HEK293 (cell line): ENCODE measurements at regions not wholly inside any gene's neighbourhood (a gene's known extent, or its start where the extent isn't known, plus 50 kb on each side); places are given as distances from the start of the nearest gene placed in this dataset.

ENCODE experiments used
- CTCF ChIA-PET: fragments of 350-600 bp; formaldehyde crosslinking; extraction: SDS; loops from one replicate; lab custom pipeline; 2021; ENCODE audit warnings: antibody characterized with exemption; lab: Yijun Ruan, JAX
- POLR2A ChIA-PET: fragments of 300-600 bp; formaldehyde crosslinking; extraction: SDS; loops from one replicate; lab custom pipeline; 2020; ENCODE audit warnings: antibody characterized with exemption, inconsistent platforms; lab: Yijun Ruan, JAX
- H3K27ac ChIP-seq: fragments of 200-500 bp; sonication (Bioruptor generic); 2 replicates; pipeline ENCODE4 v1.5.1; 2014; ENCODE audit warnings: low read depth, low read length, control low read depth, inconsistent platforms; ENCODE audit errors: extremely low read depth
- H3K36me3 ChIP-seq, 2 experiments: fragments of 200-500 bp in 1 of 2; sonication (Bioruptor generic) in 1 of 2; 1 replicate in 1 of 2; 2 replicates in 1 of 2; pipeline ENCODE4 v1.5.1; 2014 to 2017; ENCODE audit warnings: inconsistent platforms in 2 of 2, low read length in 2 of 2; ENCODE audit not compliant: control insufficient read depth in 2 of 2, insufficient read depth in 1 of 2
- H3K4me1 ChIP-seq: fragments of 200-500 bp; sonication (Bioruptor generic); 2 replicates; pipeline ENCODE4 v1.5.1; 2014; ENCODE audit warnings: mild to moderate bottlenecking, low read length, inconsistent platforms; ENCODE audit not compliant: control insufficient read depth, insufficient read depth
- H3K4me3 ChIP-seq: 2 replicates; pipeline ENCODE4 v1.5.1; 2011; ENCODE audit warnings: low read depth, mild to moderate bottlenecking, control low read depth, low read length, moderate library complexity
- H3K9me3 ChIP-seq: fragments of 200-500 bp; sonication (Bioruptor generic); 2 replicates; pipeline ENCODE4 v1.5.1; 2014; ENCODE audit warnings: low read depth, low read length, inconsistent platforms; ENCODE audit not compliant: control insufficient read depth, insufficient read depth
- HOXC10 ChIP-seq: sonication (generic); formaldehyde crosslinking; IDR thresholded peaks from 2 replicates; pipeline ENCODE4 v1.8.1; 2023; ENCODE audit warnings: mild to moderate bottlenecking, missing genetic modification reagents
- PRDM1 ChIP-seq: fragments of 450-650 bp; formaldehyde crosslinking; IDR thresholded peaks from 2 replicates; pipeline ENCODE4; 2016; ENCODE audit warnings: missing biosample characterization, missing genetic modification characterization
- PRDM10 ChIP-seq: fragments of 450-650 bp; formaldehyde crosslinking; IDR thresholded peaks from 2 replicates; pipeline ENCODE4 v1.5.1; 2016; ENCODE audit warnings: missing biosample characterization, missing genetic modification characterization
- REPIN1 ChIP-seq: fragments of 450-650 bp; formaldehyde crosslinking; IDR thresholded peaks from 2 replicates; pipeline ENCODE4 v1.5.1; 2017; ENCODE audit warnings: missing biosample characterization, missing genetic modification characterization, low read depth
- SALL2 ChIP-seq: fragments of 450-650 bp; formaldehyde crosslinking; IDR thresholded peaks from 2 replicates; pipeline ENCODE4 v1.5.0; 2017; ENCODE audit warnings: missing biosample characterization, mild to moderate bottlenecking, missing genetic modification characterization, borderline replicate concordance
- TCF7L2 ChIP-seq: IDR thresholded peaks from 2 replicates; pipeline ENCODE4 v1.6.1; 2011; ENCODE audit warnings: low read depth, mild to moderate bottlenecking, inconsistent platforms, low read length, moderate library complexity, borderline replicate concordance
- ZFHX2 ChIP-seq: fragments of 450-650 bp; formaldehyde crosslinking; conservative IDR thresholded peaks from 2 replicates; pipeline ENCODE4 v1.5.1; 2016; ENCODE audit warnings: missing biosample characterization, missing genetic modification characterization
- ZNF133 ChIP-seq: fragments of 450-650 bp; formaldehyde crosslinking; IDR thresholded peaks from 2 replicates; pipeline ENCODE4 v1.5.1; 2016; ENCODE audit warnings: missing biosample characterization, missing genetic modification characterization
- ZNF16 ChIP-seq: fragments of 450-650 bp; formaldehyde crosslinking; IDR thresholded peaks from 2 replicates; pipeline ENCODE4 v1.5.1; 2016; ENCODE audit warnings: low read depth, missing biosample characterization, missing genetic modification characterization
- ZNF292 ChIP-seq: fragments of 450-650 bp; formaldehyde crosslinking; IDR thresholded peaks from 2 replicates; pipeline ENCODE4 v1.5.1; 2016; ENCODE audit warnings: low read depth, missing biosample characterization, missing genetic modification characterization, borderline replicate concordance
- ZNF514 ChIP-seq: fragments of 450-650 bp; formaldehyde crosslinking; IDR thresholded peaks from 2 replicates; pipeline ENCODE4 v1.5.1; 2016; ENCODE audit warnings: missing biosample characterization, missing genetic modification characterization
- ZNF518A ChIP-seq: fragments of 450-650 bp; formaldehyde crosslinking; conservative IDR thresholded peaks from 2 replicates; pipeline ENCODE4 v1.5.1; 2016; ENCODE audit warnings: low read depth, missing biosample characterization, missing genetic modification characterization
- ZNF596 ChIP-seq: fragments of 450-650 bp; IDR thresholded peaks from 2 replicates; pipeline ENCODE4 v1.5.0; 2018; ENCODE audit warnings: missing biosample characterization, mild to moderate bottlenecking, missing genetic modification characterization, moderate library complexity
- ZNF791 ChIP-seq: fragments of 450-650 bp; formaldehyde crosslinking; IDR thresholded peaks from 2 replicates; pipeline ENCODE4 v1.5.1; 2016; ENCODE audit warnings: missing biosample characterization, missing genetic modification characterization

- TF ChIP-seq ZNF518A (tag by site-specific recombination) (no peak), REPIN1 (no peak), PRDM10 (tag by site-specific recombination) (no peak), ZFHX2 (tag by site-specific recombination) (no peak), PRDM1 (tag by site-specific recombination) (no peak)
- no peaks in the 10 kb centered on the region for H3K9me3 ChIP-seq
- no peak overlapping the region for H3K4me3 ChIP-seq
- H3K36me3 ChIP-seq, result no peaks in the 10 kb centered on the region
- no peaks in the 10 kb centered on the region for H3K4me1 ChIP-seq
- ChIA-PET CTCF (interaction anchor here (0.6 to 2.4 kb wide), 6 partner anchors 9 to 108 kb away, joined by 3 to 17 read pairs (median 7); no protein-coding TSS in a partner anchor), POLR2A (no interaction called here)
- H3K27ac ChIP-seq, result no peak overlapping the region
Observed at GRCh38 chr11:44426119-44426518, 116.2 kb upstream of the ALX4 start.

GRCh38 chr11:44426958-44427357 lies 117.0 kb upstream of the ALX4 start:
- TF ChIP-seq ZNF596 (no peak), ZNF16 (tag by site-specific recombination) (no peak), SALL2 (tag by site-specific recombination) (no peak), ZNF133 (no peak), ZNF514 (tag by site-specific recombination) (no peak), HOXC10 (CRISPR knock-in tag) (no peak), TCF7L2 (no peak), ZNF292 (tag by site-specific recombination) (no peak), ZNF791 (tag by site-specific recombination) (no peak)
- TF ChIP-seq, all 188 proteins: peak for 0
- ChIA-PET CTCF (interaction anchor here (0.6 to 2.4 kb wide), 8 partner anchors 10 to 109 kb away, joined by 3 to 17 read pairs (median 4); no protein-coding TSS in a partner anchor), POLR2A (no interaction called here)
- no peak overlapping the region for H3K27ac ChIP-seq
- no peaks in the 10 kb centered on the region for H3K4me1 ChIP-seq
- H3K4me3 ChIP-seq, result no peak overlapping the region
- H3K36me3 ChIP-seq, result no peaks in the 10 kb centered on the region
- H3K9me3 ChIP-seq, result no peaks in the 10 kb centered on the region
